GM21717 (cell line): ENCODE measurements at regions not wholly inside any gene's neighbourhood (a gene's known extent, or its start where the extent isn't known, plus 50 kb on each side); places are given as distances from the start of the nearest gene placed in this dataset.

Experiments used
- ATAC-seq: cut with Tn5 transposase; IDR thresholded peaks from one replicate; pipeline ENCODE4 v1.9.1; 2021; ENCODE audit warnings: mild to moderate bottlenecking, moderate library complexity; ENCODE audit not compliant: unreplicated experiment

DNA sequence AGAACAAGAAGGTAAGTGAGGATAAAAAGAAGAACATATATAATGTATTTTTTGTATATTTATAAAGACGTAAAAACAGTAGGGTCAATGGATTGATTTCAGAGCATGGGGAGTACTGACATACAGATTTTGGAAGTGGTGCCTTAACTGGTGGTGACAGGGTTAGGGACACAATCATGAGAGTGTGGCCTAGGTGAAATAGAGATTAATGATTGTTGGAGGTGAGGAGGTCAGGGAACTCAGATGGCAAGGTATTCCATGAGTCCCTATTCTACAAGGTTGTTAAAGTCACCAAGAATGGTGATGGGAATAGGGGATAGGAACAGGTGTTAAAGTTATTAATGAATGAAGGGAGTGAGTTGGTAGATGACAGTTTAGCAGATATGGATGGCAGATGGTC, 210.8 kb downstream of the SEMA6A start:
- ATAC-seq: no peak

DNA sequence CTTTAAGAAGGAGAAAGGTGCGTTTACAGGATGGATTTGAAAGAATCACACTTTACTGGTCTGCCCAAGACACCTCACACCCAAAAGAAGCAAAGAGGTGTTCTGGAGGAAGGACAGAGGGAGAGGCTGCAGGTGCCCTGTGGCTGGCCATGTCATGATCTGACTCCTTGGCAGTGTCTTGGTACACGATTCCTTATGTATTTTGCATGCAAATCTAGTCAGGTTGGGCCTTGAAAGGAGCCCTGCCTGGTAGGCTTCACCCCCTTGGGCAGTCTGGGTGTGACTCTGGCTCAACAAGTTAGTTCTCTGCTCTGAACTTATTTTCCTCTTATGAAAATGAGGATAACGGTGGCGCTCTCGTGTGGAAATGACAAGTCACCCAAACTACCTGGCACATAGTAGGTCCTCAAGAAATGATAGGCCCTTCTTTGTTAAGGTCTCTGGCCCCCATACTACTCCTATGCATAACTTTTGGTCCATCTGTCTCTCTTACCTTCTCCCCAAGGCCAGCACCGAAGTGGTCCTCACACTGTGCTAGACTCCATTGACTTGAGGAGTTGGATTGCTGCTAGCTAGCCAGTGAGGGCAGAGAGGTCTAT, 212.5 kb downstream of the SEMA6A start:
- ATAC-seq: no peak

DNA sequence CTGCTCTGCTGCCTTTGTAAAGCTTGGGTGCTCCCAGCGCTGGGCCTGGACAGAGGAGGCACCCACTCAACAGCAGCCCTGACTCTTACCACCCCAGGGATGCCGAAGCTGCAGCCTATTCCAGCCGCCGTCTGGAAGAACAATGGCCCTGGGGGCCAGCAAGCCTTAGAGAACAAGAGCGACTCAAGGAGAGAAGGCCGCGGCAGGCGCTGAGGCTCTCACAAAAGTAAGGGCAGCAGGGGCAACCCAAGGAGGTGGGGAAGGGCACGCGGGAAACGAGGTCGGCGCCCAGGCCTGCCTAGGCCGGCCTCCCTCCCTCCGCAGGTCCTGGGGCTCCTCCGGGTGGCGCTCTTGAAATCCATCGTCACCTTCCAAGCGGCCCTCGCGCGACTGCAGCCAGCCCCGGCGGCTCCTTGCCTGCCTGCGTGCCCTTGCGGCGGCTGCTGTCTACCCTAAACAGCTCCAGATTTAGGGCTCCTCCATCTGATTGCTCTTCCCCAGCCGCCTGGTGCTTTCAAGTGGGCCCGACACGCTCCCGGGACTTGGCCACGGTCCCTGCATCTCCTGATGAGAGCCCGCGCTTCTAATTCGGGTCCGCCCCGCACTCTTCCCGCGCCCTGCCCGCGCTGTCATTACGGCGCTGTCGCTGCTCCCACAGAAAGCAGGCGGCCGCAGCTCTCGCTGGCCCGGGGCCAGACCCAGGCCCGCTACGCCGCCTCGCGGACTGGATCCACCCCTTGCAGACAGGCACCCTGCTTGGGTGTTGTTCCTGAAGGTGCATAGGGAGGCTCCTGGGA, 213.3 kb downstream of the SEMA6A start:
- no peak for ATAC-seq

DNA sequence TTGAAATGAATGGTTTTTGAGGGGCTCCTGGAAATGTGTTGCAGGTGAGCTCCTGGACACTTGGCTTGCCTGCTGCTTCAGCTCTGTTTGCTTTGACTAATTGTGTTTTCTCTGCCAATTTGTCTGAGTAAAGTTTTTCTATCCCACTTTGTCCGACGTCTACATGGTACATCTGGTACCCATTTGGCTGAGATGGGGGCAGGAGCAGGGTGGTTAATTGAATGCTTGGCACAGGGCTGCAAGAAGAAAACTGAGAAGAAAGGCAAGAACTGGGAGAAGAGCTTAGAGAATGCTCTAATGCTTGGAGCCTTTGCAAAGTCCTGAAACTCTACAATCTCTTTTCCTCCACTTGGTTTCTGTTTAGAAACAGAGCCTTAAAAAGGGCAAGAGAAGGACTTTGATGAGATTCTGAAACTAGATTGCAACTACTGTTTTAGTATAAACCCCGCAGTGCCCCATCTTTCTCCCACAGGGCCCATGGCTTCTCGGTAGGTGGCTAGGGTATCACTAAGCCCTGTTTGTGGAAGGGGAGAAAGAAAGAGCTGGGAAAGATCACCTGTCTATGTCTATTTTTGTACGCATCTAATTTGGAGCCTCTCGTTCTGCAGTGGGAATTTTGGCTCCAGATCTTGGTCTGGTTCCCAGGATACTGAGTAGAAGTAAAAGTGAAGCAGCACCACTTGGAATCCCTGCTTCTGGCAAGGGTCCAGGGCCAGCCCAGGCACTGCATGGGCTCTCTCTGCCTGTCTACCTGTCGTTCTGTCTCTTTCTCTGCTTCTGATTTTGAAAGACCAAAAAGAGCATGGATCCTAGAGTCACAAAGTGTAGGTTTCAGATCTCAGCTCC, 214.4 kb downstream of the SEMA6A start:
- no peak for ATAC-seq

DNA sequence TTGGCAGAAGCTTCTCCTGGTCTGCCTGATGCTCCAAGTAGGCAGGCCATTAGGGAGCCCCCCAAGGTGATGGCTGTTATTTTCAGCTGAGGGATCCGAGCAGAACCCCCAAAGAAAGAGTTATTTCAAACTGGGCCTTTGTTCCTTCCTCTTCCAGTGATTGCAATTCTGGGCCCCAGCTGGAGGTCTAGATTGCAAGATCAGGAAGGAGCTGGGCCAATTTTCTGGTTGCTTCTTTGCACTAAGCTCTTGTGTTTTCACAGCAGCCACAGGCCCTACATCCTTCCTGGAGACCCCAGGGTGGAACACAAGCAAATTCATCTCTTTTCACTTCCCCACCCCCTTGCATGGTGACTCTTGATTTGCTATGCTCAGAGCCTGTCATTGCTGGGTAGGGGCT, 215.0 kb downstream of the SEMA6A start:
- ATAC-seq: no peak

DNA sequence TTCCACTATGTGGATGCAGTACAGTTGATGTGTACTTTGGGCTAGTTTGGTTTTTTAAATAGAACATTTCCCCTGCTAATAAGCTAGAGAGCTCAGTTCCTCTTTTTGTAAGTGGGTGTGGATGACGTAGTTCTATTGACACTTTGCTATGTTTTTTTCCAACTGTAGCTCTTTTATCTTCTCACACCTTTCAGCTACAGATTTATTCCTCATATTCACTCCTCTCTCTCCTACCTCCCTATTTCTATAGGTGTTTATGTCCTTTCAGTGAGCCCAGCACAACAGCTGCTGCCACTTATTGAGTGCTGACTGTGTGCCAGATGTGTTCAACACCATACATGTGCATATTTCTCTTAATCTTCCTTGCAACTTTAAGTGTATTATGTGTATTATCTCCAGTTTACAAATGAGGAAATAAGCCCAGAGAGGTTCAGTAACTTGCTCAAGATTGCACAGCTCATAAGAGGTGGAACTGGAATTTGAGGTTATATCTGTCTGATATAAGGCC, 215.7 kb downstream of the SEMA6A start:
- peak; percentile 99 for ATAC-seq

DNA sequence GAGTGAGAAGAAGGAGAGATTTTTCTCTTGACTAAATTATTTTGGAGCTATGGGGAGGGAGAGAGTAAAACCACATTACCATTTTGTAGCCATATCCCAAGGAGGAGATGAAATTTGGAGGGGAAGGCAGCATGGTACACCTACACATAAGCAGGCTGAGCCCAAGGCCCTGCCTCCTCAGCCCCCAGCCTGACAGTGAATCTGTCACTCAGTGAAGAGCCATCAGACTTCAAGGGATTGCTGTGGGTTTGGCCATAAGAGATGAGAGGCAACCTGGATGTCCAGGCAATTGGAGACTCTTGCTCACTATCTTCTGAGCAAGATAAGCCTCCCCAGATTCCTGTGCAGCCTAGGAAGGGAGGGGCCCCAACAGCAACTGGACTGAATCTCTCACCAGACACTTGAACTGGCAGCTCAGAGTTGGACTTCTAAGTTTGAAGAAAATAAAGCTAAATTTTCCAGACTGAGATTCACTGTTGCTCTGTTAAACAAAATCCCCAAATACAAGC, 216.6 kb downstream of the SEMA6A start:
- no peak for ATAC-seq

DNA sequence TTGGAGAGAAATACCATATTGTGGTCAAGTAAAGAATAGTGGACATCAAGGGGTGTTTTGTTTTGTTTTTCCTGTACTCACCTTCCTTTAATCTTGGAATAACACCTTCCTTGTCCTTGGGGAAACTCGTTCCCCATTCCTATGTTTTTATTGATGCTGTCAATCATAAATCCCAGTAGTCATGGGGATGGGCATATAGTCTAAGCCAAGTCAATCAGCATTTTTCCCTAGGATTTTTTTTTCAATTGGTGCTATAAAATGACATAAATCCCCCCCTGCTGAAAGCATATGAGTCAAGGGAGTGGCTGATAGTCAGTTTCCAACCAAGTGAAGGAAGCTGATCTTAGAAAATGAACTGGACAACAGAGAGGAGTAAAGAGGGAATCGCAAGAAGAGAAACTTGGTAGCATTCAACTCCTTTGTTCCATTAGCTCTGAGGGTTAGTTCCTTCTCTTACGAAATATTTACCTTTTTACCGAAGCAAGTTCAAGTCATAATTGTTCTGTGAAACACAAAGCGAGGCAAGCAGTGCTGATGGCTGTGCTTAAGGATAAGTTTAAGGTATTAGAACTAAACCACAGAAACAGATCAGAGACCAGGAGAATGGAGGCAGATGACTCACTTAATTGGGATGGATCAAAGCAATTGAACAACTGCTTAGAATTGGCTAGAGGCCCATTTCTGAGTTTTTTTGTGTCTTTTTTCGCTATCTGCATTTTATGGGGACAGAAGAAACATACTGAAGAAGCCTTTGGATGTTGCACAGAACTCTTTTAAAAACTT, 218.6 kb downstream of the SEMA6A start:
- no peak for ATAC-seq

DNA sequence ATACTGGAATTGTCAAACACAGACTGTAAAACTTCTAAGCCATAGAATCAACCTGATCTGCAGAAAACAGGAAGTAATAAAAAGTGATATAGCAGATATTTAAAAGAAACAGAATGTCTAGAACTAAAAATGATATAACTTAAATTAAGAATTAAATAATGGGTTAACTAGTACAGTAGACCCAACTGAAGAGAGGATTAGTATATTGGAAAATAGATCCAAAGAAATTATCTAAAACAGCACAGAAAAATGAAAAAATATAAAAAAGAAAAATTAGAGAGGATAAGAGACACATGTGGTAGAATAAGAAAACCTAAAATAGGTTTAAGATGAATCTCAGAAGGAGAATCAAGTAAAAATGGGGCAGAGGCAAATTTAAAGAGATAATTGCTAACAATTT, 219.9 kb downstream of the SEMA6A start:
- no peak for ATAC-seq

DNA sequence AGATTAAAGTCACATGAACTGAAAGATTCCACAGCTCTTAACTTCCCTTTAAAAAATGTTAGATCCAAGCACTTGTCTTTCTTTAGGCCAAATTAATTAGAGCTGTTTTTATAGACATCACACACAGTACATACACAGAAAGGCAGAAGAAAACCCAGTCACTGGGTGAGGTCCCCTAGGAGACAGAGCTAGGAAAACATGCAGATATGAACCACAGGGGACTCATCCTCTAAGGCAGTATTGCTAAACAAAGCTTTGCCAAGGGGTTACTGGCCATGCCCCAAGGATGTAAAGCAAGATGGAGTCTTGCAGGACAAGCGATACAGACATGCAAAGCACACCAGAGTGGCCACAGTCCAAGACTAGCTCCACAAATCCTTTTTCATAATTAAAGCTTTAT, 227.0 kb downstream of the SEMA6A start:
- no peak for ATAC-seq

DNA sequence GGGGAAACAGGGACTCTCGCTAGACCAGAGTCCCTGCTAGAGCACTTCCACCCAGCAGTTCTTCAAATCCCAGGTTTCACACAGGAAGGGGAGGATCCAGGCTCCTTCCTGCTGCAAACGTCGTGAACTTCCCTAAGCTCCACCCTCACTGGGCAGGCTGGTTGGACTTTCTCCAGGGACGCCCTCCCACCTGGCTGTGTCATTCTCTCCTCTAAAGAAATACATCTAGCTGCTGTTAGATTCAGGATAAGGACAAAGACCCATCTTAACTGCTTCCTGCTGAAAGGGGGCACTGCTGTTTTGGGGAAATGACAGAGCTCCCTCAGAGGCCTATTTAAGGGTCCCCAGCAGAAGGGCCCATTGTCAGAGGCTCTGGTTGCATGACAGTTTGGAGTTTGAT, 230.7 kb downstream of the SEMA6A start:
- ATAC-seq: no peak
